OCI-LY7 (cell line): ENCODE measurements at regions not wholly inside any gene's neighbourhood (a gene's known extent, or its start where the extent isn't known, plus 50 kb on each side); places are given as distances from the start of the nearest gene placed in this dataset.

Experiments used
- BruUV-seq: library from RNA; stranded (reverse); fragments of 400-500 nt; replicated peaks from 2 replicates; lab custom pipeline; 2021; lab: Mats Ljungman, UMichigan
- CTCF ChIA-PET: fragments of 300-600 bp; sonication (Branson Sonifier 250); formaldehyde crosslinking; loops from one replicate; lab custom pipeline; 2022; ENCODE audit warnings: antibody characterized with exemption; ENCODE audit not compliant: unreplicated experiment; lab: Charles Lee
- POLR2A ChIA-PET: fragments of 300-600 bp; sonication (Branson Sonifier 250); formaldehyde crosslinking; loops from one replicate; lab custom pipeline; 2022; ENCODE audit warnings: antibody characterized with exemption; lab: Charles Lee
- DNase-seq: peaks from one replicate; pipeline ENCODE4 v3.0.0-alpha.2; 2015; ENCODE audit warnings: low spot score
- H2AFZ ChIP-seq: fragments of 200-600 bp; sonication (generic), shearing (Covaris generic); 2 replicates; pipeline ENCODE4 v1.6.1; 2014; ENCODE audit warnings: mild to moderate bottlenecking, antibody characterized with exemption, low read length, moderate library complexity
- H3K27ac ChIP-seq: fragments of 200-600 bp; sonication (generic); 2 replicates; pipeline ENCODE4 v1.5.1; 2014; ENCODE audit warnings: mixed run types, low read depth, mild to moderate bottlenecking, moderate library complexity, low read length, inconsistent platforms; ENCODE audit not compliant: poor library complexity, severe bottlenecking
- H3K36me3 ChIP-seq: fragments of 200-600 bp; sonication (generic); 2 replicates; pipeline ENCODE4 v1.6.1; 2014; ENCODE audit warnings: mild to moderate bottlenecking, antibody characterized with exemption, low read length, moderate library complexity, mixed read lengths; ENCODE audit not compliant: insufficient read depth
- H3K4me1 ChIP-seq: fragments of 200-600 bp; sonication (generic); 2 replicates; pipeline ENCODE4 v1.5.1; 2014; ENCODE audit warnings: mild to moderate bottlenecking, low read length; ENCODE audit not compliant: insufficient read depth, poor library complexity, severe bottlenecking
- H3K4me2 ChIP-seq: fragments of 200-600 bp; sonication (generic); 2 replicates; pipeline ENCODE4 v1.6.1; 2014; ENCODE audit warnings: mild to moderate bottlenecking, low read length
- H3K4me3 ChIP-seq: fragments of 200-600 bp; sonication (generic); 2 replicates; pipeline ENCODE4 v1.5.1; 2014; ENCODE audit warnings: mild to moderate bottlenecking, low read depth, low read length; ENCODE audit not compliant: poor library complexity, severe bottlenecking
- H3K79me2 ChIP-seq: fragments of 200-600 bp; sonication (generic); 2 replicates; pipeline ENCODE4 v1.6.1; 2016; ENCODE audit warnings: low read depth, mild to moderate bottlenecking, low read length, moderate library complexity, mixed read lengths; ENCODE audit not compliant: insufficient read depth
- H3K9me2 ChIP-seq: fragments of 200-600 bp; sonication (generic); 2 replicates; pipeline ENCODE4 v1.6.1; 2016; ENCODE audit warnings: mild to moderate bottlenecking, low read length, mixed read lengths; ENCODE audit not compliant: insufficient read depth
- H3K9me3 ChIP-seq: fragments of 200-600 bp; sonication (generic); 2 replicates; pipeline ENCODE4 v1.6.1; 2014; ENCODE audit warnings: mild to moderate bottlenecking, mixed run types, low read length, mixed read lengths
- H4K20me1 ChIP-seq: fragments of 200-600 bp; sonication (generic); 2 replicates; pipeline ENCODE4 v1.6.1; 2014; ENCODE audit warnings: mild to moderate bottlenecking, antibody characterized with exemption, low read length, moderate library complexity, mixed read lengths; ENCODE audit not compliant: insufficient read depth
- CTCF ChIP-seq: fragments of 200-600 bp; sonication (generic); conservative IDR thresholded peaks from 2 replicates; pipeline ENCODE4 v1.5.1; 2014; ENCODE audit warnings: mild to moderate bottlenecking, antibody characterized with exemption, low read length, moderate library complexity, mixed read lengths
- EZH2phosphoT487 ChIP-seq: fragments of 200-600 bp; sonication (generic); IDR thresholded peaks from 2 replicates; pipeline ENCODE4 v1.6.1; 2018; ENCODE audit warnings: low read depth, borderline replicate concordance, mild to moderate bottlenecking, mixed run types, antibody characterized with exemption, low read length, moderate library complexity, mixed read lengths
- intact Hi-C: fragments of 100-400 bp; cut with micrococcal nuclease; formaldehyde crosslinking; loops from one replicate; pipeline ENCODE4 v1.10.0; 2022; ENCODE audit not compliant: unreplicated experiment

GRCh38 chr20:6657111-6657510 is 110.4 kb upstream of the BMP2 start:
- DNase-seq = no peak
- H3K4me2 ChIP-seq = no peak overlapping the region
- ChIA-PET POLR2A (interaction anchor here (0.7 kb wide), 1 partner anchor 72 kb away, joined by 7 read pairs; no protein-coding TSS in a partner anchor), CTCF (no interaction called here)
- no peaks in the 10 kb centered on the region for H3K79me2 ChIP-seq
- no TSS peak for BruUV-seq
- H3K36me3 ChIP-seq = no peaks in the 10 kb centered on the region
- H3K4me3 ChIP-seq = no peak overlapping the region
- H4K20me1 ChIP-seq = no peaks in the 10 kb centered on the region
- H2AFZ ChIP-seq = no peak overlapping the region
- H3K4me1 ChIP-seq = no peaks in the 10 kb centered on the region
- TF ChIP-seq CTCF (no peak), EZH2phosphoT487 (no peak)
- H3K27ac ChIP-seq = no peak overlapping the region
- intact Hi-C loops = no loop called here
- no peaks in the 10 kb centered on the region for H3K9me2 ChIP-seq
- no peaks in the 10 kb centered on the region for H3K9me3 ChIP-seq

- POLR2A ChIA-PET = interaction anchor here (0.7 to 0.9 kb wide), 2 partner anchors 12 to 19 kb away, joined by 3 to 5 read pairs; no protein-coding TSS in a partner anchor
- Histone ChIP-seq H3K9me3 (no peaks in the 10 kb centered on the region), H3K4me3 (no peak overlapping the region), H3K9me2 (no peaks in the 10 kb centered on the region), H3K4me1 (no peaks in the 10 kb centered on the region), H3K36me3 (no peaks in the 10 kb centered on the region), H2AFZ (no peak overlapping the region), H3K79me2 (no peaks in the 10 kb centered on the region), H4K20me1 (no peaks in the 10 kb centered on the region), H3K27ac (no peak overlapping the region), H3K4me2 (no peak overlapping the region)
- no peak for DNase-seq
- CTCF ChIA-PET = no interaction called here
- BruUV-seq = no TSS peak
- intact Hi-C loops = no loop called here
- TF ChIP-seq CTCF (no peak), EZH2phosphoT487 (no peak)
Measured at GRCh38 chr20:6654513-6655252, 112.8 kb upstream of the BMP2 start.

GRCh38 chr20:6651561-6651960 is 115.9 kb upstream of the BMP2 start:
- H3K4me1 ChIP-seq = no peaks in the 10 kb centered on the region
- no peak for DNase-seq
- no TSS peak for BruUV-seq
- CTCF ChIA-PET = no interaction called here
- no peaks in the 10 kb centered on the region for H3K9me3 ChIP-seq
- intact Hi-C loops = no loop called here
- H3K36me3 ChIP-seq = no peaks in the 10 kb centered on the region
- no peak for TF ChIP-seq EZH2phosphoT487
- no peak for TF ChIP-seq CTCF
- no peak overlapping the region for H3K4me3 ChIP-seq
- no peak overlapping the region for H3K4me2 ChIP-seq
- no peak overlapping the region for H2AFZ ChIP-seq
- H3K79me2 ChIP-seq = no peaks in the 10 kb centered on the region
- no peaks in the 10 kb centered on the region for H3K9me2 ChIP-seq
- no peak overlapping the region for H3K27ac ChIP-seq
- no peaks in the 10 kb centered on the region for H4K20me1 ChIP-seq
- POLR2A ChIA-PET = no interaction called here
